IMR-90 (cell line): ENCODE measurements at regions not wholly inside any gene's neighbourhood (a gene's known extent, or its start where the extent isn't known, plus 50 kb on each side); places are given as distances from the start of the nearest gene placed in this dataset.

Experiments
- ATAC-seq: fragments of 200-7000 bp; cut with Tn5 transposase; 2 replicates; pipeline ENCODE4 v1.9.1; 2020; ENCODE audit warnings: low read depth, mild to moderate bottlenecking, moderate library complexity
- BruUV-seq: library from RNA; stranded (reverse); fragments of 400-500 nt; replicated peaks from 2 replicates; lab custom pipeline; 2021; lab: Mats Ljungman, UMichigan
- CTCF ChIA-PET: fragments of 300-600 bp; formaldehyde crosslinking; extraction: SDS; loops from one replicate; lab custom pipeline; 2021; ENCODE audit warnings: antibody characterized with exemption; lab: Yijun Ruan, JAX
- POLR2A ChIA-PET: fragments of 300-600 bp; sonication (Branson Sonifier 250); formaldehyde crosslinking; loops from one replicate; lab custom pipeline; 2022; ENCODE audit warnings: antibody characterized with exemption; ENCODE audit not compliant: unreplicated experiment; lab: Charles Lee
- DNase-seq: peaks from one replicate; pipeline ENCODE4 v3.0.0; 2013
- H2AFZ ChIP-seq: replicated peaks from 2 replicates; pipeline ENCODE3; 2013; ENCODE audit warnings: low read length, mild to moderate bottlenecking; ENCODE audit not compliant: poor library complexity
- H2AK5ac ChIP-seq: 2 replicates; pipeline ENCODE4 v1.6.1; 2013; ENCODE audit warnings: low read depth, low read length, inconsistent platforms
- H2AK9ac ChIP-seq: replicated peaks from 2 replicates; pipeline ENCODE3; 2013; ENCODE audit warnings: mild to moderate bottlenecking, low read depth, low read length, moderate library complexity; ENCODE audit not compliant: poor library complexity
- H2BK120ac ChIP-seq: 2 replicates; pipeline ENCODE4 v1.6.1; 2013; ENCODE audit warnings: low read depth, low read length, inconsistent platforms
- H2BK15ac ChIP-seq: 3 replicates; pipeline ENCODE4 v1.6.1; 2013; ENCODE audit warnings: low read depth, low read length, inconsistent platforms
- H2BK20ac ChIP-seq: 2 replicates; pipeline ENCODE4 v1.6.1; 2013; ENCODE audit warnings: low read depth, mild to moderate bottlenecking, inconsistent platforms, low read length, moderate library complexity
- H2BK5ac ChIP-seq: 2 replicates; pipeline ENCODE4 v1.6.1; 2013; ENCODE audit warnings: mild to moderate bottlenecking, low read depth, low read length, inconsistent platforms; ENCODE audit not compliant: poor library complexity, severe bottlenecking
- H3K14ac ChIP-seq: replicated peaks from 2 replicates; pipeline ENCODE4 v1.6.1; 2013; ENCODE audit warnings: low read depth, low read length, inconsistent platforms
- H3K18ac ChIP-seq: 2 replicates; pipeline ENCODE4 v1.6.1; 2013; ENCODE audit warnings: low read depth, low read length, control low read depth
- H3K23ac ChIP-seq: 2 replicates; pipeline ENCODE4 v1.6.1; 2013; ENCODE audit warnings: low read depth, low read length, inconsistent platforms
- H3K27ac ChIP-seq: 2 replicates; pipeline ENCODE4 v1.5.1; 2013; ENCODE audit warnings: mild to moderate bottlenecking, control low read depth, low read length; ENCODE audit not compliant: insufficient read depth
- H3K27me3 ChIP-seq: 2 replicates; pipeline ENCODE4 v1.6.1; 2013; ENCODE audit warnings: low read length; ENCODE audit not compliant: control insufficient read depth, insufficient read depth
- H3K36me3 ChIP-seq: 2 replicates; pipeline ENCODE4 v1.6.1; 2013; ENCODE audit warnings: low read length, mixed read lengths; ENCODE audit not compliant: control insufficient read depth, insufficient read depth
- H3K4ac ChIP-seq: 2 replicates; pipeline ENCODE4 v1.6.1; 2013; ENCODE audit warnings: low read depth, low read length, inconsistent platforms
- H3K4me1 ChIP-seq: 2 replicates; pipeline ENCODE4 v1.6.1; 2013; ENCODE audit warnings: low read length, mixed read lengths; ENCODE audit not compliant: control insufficient read depth, insufficient read depth
- H3K4me2 ChIP-seq: 2 replicates; pipeline ENCODE4 v1.6.1; 2013; ENCODE audit warnings: low read depth, mild to moderate bottlenecking, control low read depth, low read length, moderate library complexity
- H3K4me3 ChIP-seq: 2 replicates; pipeline ENCODE4 v1.5.1; 2013; ENCODE audit warnings: low read depth, mild to moderate bottlenecking, control low read depth, low read length, moderate library complexity; ENCODE audit not compliant: insufficient read depth
- H3K56ac ChIP-seq: 2 replicates; pipeline ENCODE4 v1.6.1; 2013; ENCODE audit warnings: low read length, inconsistent platforms; ENCODE audit not compliant: insufficient read depth; ENCODE audit errors: extremely low read depth
- H3K79me1 ChIP-seq, 2 experiments: 2 replicates each; pipeline ENCODE4 v1.6.1; 2013; ENCODE audit warnings: low read length in 2 of 2, inconsistent platforms in 1 of 2, low read depth in 1 of 2
- H3K9ac ChIP-seq: 2 replicates; pipeline ENCODE4 v1.6.1; 2013; ENCODE audit warnings: low read depth, low read length, control low read depth
- H3K9me1 ChIP-seq: 2 replicates; pipeline ENCODE4 v1.6.1; 2013; ENCODE audit warnings: low read length, inconsistent platforms; ENCODE audit not compliant: insufficient read depth
- H3K9me3 ChIP-seq: 2 replicates; pipeline ENCODE4 v1.6.1; 2013; ENCODE audit warnings: low read length; ENCODE audit not compliant: control insufficient read depth, insufficient read depth
- H4K20me1 ChIP-seq: 2 replicates; pipeline ENCODE4 v1.6.1; 2013; ENCODE audit warnings: low read length, inconsistent platforms; ENCODE audit not compliant: insufficient read depth
- H4K5ac ChIP-seq: 2 replicates; pipeline ENCODE4 v1.6.1; 2013; ENCODE audit warnings: mild to moderate bottlenecking, low read depth, low read length, control low read depth
- H4K8ac ChIP-seq, 2 experiments: 2 replicates each; pipeline ENCODE4 v1.6.1; 2013; ENCODE audit warnings: low read depth in 2 of 2, low read length in 2 of 2, control low read depth in 1 of 2, inconsistent platforms in 1 of 2
- H4K91ac ChIP-seq: 2 replicates; pipeline ENCODE4 v1.6.1; 2013; ENCODE audit warnings: low read depth, low read length, inconsistent platforms; ENCODE audit not compliant: insufficient read depth
- ELK1 ChIP-seq: fragments of 150-350 bp; IDR thresholded peaks from 2 replicates; pipeline ENCODE4 v1.6.1; 2016; ENCODE audit warnings: low read depth, mild to moderate bottlenecking, low read length, moderate library complexity, borderline replicate concordance
- FOS ChIP-seq: fragments of 150-350 bp; IDR thresholded peaks from 2 replicates; pipeline ENCODE4 v1.6.1; 2016; ENCODE audit warnings: low read depth, low read length
- MAZ ChIP-seq: IDR thresholded peaks from 2 replicates; pipeline ENCODE4 v1.6.1; 2012; ENCODE audit warnings: low read depth, mild to moderate bottlenecking, low read length, improper control_type of control experiment, moderate library complexity, borderline replicate concordance
- MXI1 ChIP-seq: IDR thresholded peaks from 2 replicates; pipeline ENCODE4 v1.6.1; 2012; ENCODE audit warnings: low read depth, mild to moderate bottlenecking, low read length, moderate library complexity, borderline replicate concordance
- POLR2A ChIP-seq: IDR thresholded peaks from 2 replicates; pipeline ENCODE4 v1.6.1; 2012; ENCODE audit warnings: mild to moderate bottlenecking, low read depth, low read length
- RCOR1 ChIP-seq: IDR thresholded peaks from 2 replicates; pipeline ENCODE4 v1.6.1; 2012; ENCODE audit warnings: mild to moderate bottlenecking, low read length, improper control_type of control experiment; ENCODE audit not compliant: insufficient replicate concordance
- RFX5 ChIP-seq: IDR thresholded peaks from 2 replicates; pipeline ENCODE4 v1.8.0; 2012; ENCODE audit warnings: low read depth, mild to moderate bottlenecking, low read length, moderate library complexity
- SMC3 ChIP-seq: fragments of 150-350 bp; IDR thresholded peaks from 2 replicates; pipeline ENCODE4 v1.6.1; 2016; ENCODE audit warnings: low read depth, mild to moderate bottlenecking, antibody characterized with exemption, low read length, moderate library complexity
- USF2 ChIP-seq: fragments of 150-350 bp; IDR thresholded peaks from 2 replicates; pipeline ENCODE4 v1.6.1; 2017; ENCODE audit warnings: mild to moderate bottlenecking, antibody characterized with exemption, low read length, low read depth
- WGBS, 2 experiments: methylation state at CpG; one replicate each; pipeline versions ENCODE4 v1.1.5 to v1.1.7; 2013; ENCODE audit warnings: missing lambda C conversion rate in 2 of 2; ENCODE audit not compliant: insufficient read length in 1 of 2; ENCODE audit errors: extremely low coverage in 2 of 2; 5-methylcytosine and 5-hydroxymethylcytosine counted together
- dilution Hi-C: fragments of 300-500 bp; cut with HindIII; formaldehyde crosslinking; loops from one replicate; pipeline ENCODE4 v1.14.3; 2018; ENCODE audit warnings: low sequenced_read_pairs; ENCODE audit not compliant: unreplicated experiment
- in situ Hi-C: fragments of 300-500 bp; cut with MboI; formaldehyde crosslinking; loops from 3 replicates; pipeline ENCODE4 v1.14.3; 2019; ENCODE audit warnings: low sequenced_read_pairs, inconsistent platforms, mixed read lengths
- intact Hi-C: fragments of 100-400 bp; cut with micrococcal nuclease; formaldehyde crosslinking; loops from 2 replicates; pipeline ENCODE4 v1.10.0; 2022

- no peak overlapping the region for H2BK15ac ChIP-seq
- no peaks in the 10 kb centered on the region for H3K79me1 ChIP-seq
- no peak overlapping the region for H3K9ac ChIP-seq
- H3K4me2 ChIP-seq: no peak overlapping the region
- in situ Hi-C loops: no loop called here
- no peak overlapping the region for H2AK5ac ChIP-seq
- no peak overlapping the region for H3K14ac ChIP-seq
- WGBS, 2 experiments: no CpG with 5 or more reads among the region's 4 CpGs
- no peak overlapping the region for H3K27ac ChIP-seq
- dilution Hi-C loops: no loop called here
- H2AK9ac ChIP-seq: no peak overlapping the region
- no peak for ATAC-seq
- no peak overlapping the region for H4K8ac ChIP-seq
- H3K9me1 ChIP-seq: no peaks in the 10 kb centered on the region
- H3K23ac ChIP-seq: no peak overlapping the region
- no peak for TF ChIP-seq MAZ
- TF ChIP-seq MXI1: no peak
- no peak for TF ChIP-seq USF2
- TF ChIP-seq POLR2A: no peak
- TF ChIP-seq SMC3: no peak
- TF ChIP-seq RCOR1: no peak
- no peak for TF ChIP-seq FOS
- TF ChIP-seq RFX5: no peak
- no peak for TF ChIP-seq ELK1
- no peaks in the 10 kb centered on the region for H3K27me3 ChIP-seq
- no peaks in the 10 kb centered on the region for H4K20me1 ChIP-seq
- H3K4me3 ChIP-seq: no peak overlapping the region
- no peak overlapping the region for H2AFZ ChIP-seq
- no peaks in the 10 kb centered on the region for H3K9me3 ChIP-seq
- no peak overlapping the region for H2BK5ac ChIP-seq
- H3K56ac ChIP-seq: no peak overlapping the region
- no peak overlapping the region for H3K4ac ChIP-seq
- no peaks in the 10 kb centered on the region for H3K36me3 ChIP-seq
- intact Hi-C loops: no loop called here
- no peak overlapping the region for H4K91ac ChIP-seq
- ChIA-PET CTCF (no interaction called here), POLR2A (no interaction called here)
- no peaks in the 10 kb centered on the region for H3K4me1 ChIP-seq
- H2BK20ac ChIP-seq: no peak overlapping the region
- no peak overlapping the region for H4K5ac ChIP-seq
- no peak for DNase-seq
- no TSS peak for BruUV-seq
- H2BK120ac ChIP-seq: no peak overlapping the region
- H3K18ac ChIP-seq: no peak overlapping the region
Measured at GRCh38 chr2:226497146-226497909, 302.3 kb downstream of the IRS1 start.
